ENCODE measurements at regions not wholly inside any gene's neighbourhood (a gene's known extent, or its start where the extent isn't known, plus 50 kb on each side); places are given as distances from the start of the nearest gene placed in this dataset.
A peak's percentile ranks its signal among the peaks of the same experiment; 100 is the strongest.

DNA sequence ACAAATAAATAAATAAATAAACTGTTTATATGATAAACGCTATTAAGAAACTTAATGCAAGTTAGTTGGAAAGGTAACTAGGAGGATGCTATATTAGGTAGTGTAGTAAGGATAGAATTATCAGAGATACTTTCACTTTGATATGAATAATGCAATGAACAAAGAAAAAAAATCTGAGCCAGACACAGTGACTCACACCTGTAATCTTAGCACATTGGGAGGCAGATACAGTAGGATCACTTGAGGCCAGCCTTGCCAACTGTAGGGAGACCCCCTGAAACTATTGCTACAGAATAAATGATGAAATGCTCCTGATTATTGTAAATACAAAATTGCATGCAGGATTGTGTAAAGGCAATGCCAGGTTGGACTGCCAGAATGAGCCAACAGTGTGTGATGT lies 109.2 kb downstream of the ANXA2R start:
- H3K9me3 ChIP-seq (ENCODE audit: control insufficient read depth, insufficient read depth, low read length), result no peaks in the 10 kb centered on the region
- no peaks in the 10 kb centered on the region for H3K36me3 ChIP-seq (ENCODE audit: insufficient read depth, low read length)
- H3K4me1 ChIP-seq (ENCODE audit: insufficient read depth, low read length), result no peaks in the 10 kb centered on the region
- H3K9ac ChIP-seq (ENCODE audit: low read depth, low read length), result no peak overlapping the region

DNA sequence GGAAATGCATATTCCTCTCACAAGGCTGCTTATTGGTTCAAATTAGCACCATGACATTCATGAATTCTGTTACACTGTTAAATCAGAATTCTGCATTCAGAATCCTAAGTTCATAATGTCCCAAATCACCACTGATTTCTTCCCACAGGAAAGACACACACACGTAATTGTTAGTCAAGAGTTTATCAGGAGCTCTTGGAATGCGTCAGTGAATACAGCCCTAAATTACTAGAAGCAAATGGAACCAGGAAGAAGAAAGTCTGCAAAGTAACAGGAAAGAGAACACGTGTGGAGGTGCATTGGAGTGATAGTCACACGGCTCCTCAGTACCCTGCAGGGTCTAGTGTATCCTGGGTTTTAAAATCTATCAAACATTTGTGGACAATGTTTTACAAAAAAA lies 110.2 kb downstream of the ANXA2R start:
- H3K9ac ChIP-seq (ENCODE audit: low read depth, low read length), result no peak overlapping the region
- no peaks in the 10 kb centered on the region for H3K9me3 ChIP-seq (ENCODE audit: control insufficient read depth, insufficient read depth, low read length)
- no peaks in the 10 kb centered on the region for H3K4me1 ChIP-seq (ENCODE audit: insufficient read depth, low read length)
- H3K36me3 ChIP-seq (ENCODE audit: insufficient read depth, low read length), result no peaks in the 10 kb centered on the region

DNA sequence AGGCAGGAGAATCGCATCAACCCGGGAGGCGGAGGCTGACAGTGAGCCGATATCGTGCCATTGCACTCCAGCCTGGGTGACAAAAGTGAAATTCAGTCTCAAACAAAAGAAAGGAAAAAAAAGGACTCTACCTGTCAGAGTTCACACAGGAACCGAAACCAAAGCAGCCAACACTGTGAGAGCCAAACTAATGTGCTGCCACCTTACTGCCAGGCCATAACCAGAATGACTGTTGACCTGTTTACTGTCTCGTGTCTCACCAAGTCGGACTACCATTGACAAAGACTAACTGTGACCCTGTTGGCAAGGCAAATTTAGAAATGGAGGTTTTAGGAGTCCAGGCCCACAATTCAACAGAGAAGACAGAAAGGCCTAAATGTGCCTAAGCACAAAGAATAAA lies 112.4 kb downstream of the ANXA2R start:
- Histone ChIP-seq H3K9me3 (ENCODE audit: control insufficient read depth, insufficient read depth, low read length) (no peaks in the 10 kb centered on the region), H3K36me3 (ENCODE audit: insufficient read depth, low read length) (no peaks in the 10 kb centered on the region), H3K4me1 (ENCODE audit: insufficient read depth, low read length) (no peaks in the 10 kb centered on the region), H3K9ac (ENCODE audit: low read depth, low read length) (no peak overlapping the region)

DNA sequence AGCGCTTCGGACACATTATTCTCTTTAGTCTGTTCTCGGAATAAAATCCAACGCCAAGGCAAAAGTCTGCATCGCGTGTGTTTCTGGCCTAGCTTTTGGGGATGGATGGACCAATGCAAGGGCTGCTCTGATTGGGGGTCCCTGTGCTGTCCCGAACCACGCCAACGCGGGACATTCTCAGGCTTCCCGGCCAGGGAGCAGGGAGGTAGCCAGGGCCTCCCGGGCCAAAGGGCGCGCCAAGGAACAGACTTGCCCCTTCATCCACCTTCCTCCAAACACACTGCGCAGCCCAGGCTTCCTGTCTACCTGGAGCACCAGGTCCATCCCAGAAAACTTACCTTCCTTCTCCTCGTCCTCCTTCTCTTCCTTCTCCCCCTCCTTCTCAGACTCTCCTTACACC lies 113.0 kb upstream of the SELENOP start:
- H3K9me3 ChIP-seq (ENCODE audit: control insufficient read depth, insufficient read depth, low read length), result no peaks in the 10 kb centered on the region
- no peaks in the 10 kb centered on the region for H3K36me3 ChIP-seq (ENCODE audit: insufficient read depth, low read length)
- no peaks in the 10 kb centered on the region for H3K4me1 ChIP-seq (ENCODE audit: insufficient read depth, low read length)
- no peak overlapping the region for H3K9ac ChIP-seq (ENCODE audit: low read depth, low read length)

DNA sequence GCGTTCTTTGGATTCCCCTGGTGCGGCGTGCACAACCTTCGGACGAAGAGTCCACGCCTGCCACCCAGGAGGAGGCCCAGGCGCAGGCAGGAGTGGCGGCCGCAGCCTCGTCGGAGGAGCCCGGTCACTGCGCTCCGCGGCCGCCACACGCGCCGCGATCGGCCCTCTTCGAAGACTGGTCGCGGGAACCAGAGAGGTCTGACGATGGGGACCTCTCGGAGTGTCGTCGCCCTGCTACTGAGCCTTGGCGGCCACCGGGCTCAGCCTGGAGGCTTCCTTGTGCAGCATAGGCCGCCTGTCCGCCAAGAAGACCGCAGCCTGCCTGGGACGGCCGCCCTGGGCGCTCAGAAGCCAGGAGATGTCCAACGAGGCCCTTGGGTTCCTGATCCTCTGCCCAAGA lies 112.5 kb upstream of the SELENOP start:
- no peaks in the 10 kb centered on the region for H3K36me3 ChIP-seq (ENCODE audit: insufficient read depth, low read length)
- H3K9ac ChIP-seq (ENCODE audit: low read depth, low read length), result no peak overlapping the region
- H3K9me3 ChIP-seq (ENCODE audit: control insufficient read depth, insufficient read depth, low read length), result no peaks in the 10 kb centered on the region
- no peaks in the 10 kb centered on the region for H3K4me1 ChIP-seq (ENCODE audit: insufficient read depth, low read length)

DNA sequence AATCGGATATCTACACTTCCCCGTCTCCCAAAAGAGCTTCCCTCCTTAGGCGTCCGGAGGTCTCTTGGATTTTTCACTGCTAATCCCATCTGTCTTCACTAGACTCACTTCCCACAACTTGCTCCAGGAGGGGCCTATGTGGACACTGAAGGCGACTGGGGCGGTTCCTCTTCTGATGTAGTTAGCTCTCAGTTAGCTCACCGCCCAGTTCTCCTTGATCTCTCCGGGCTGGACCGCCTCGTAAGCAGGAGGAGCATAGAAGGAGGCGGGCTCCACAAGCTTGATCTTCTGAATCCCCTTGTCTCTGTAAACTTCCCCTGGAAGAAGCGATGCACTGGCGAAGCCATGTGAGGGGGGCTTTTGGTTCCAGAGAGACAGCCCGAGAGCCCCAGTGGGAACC lies 112.0 kb upstream of the SELENOP start:
- Histone ChIP-seq H3K4me1 (ENCODE audit: insufficient read depth, low read length) (no peaks in the 10 kb centered on the region), H3K9me3 (ENCODE audit: control insufficient read depth, insufficient read depth, low read length) (no peaks in the 10 kb centered on the region), H3K9ac (ENCODE audit: low read depth, low read length) (no peak overlapping the region), H3K36me3 (ENCODE audit: insufficient read depth, low read length) (no peaks in the 10 kb centered on the region)

DNA sequence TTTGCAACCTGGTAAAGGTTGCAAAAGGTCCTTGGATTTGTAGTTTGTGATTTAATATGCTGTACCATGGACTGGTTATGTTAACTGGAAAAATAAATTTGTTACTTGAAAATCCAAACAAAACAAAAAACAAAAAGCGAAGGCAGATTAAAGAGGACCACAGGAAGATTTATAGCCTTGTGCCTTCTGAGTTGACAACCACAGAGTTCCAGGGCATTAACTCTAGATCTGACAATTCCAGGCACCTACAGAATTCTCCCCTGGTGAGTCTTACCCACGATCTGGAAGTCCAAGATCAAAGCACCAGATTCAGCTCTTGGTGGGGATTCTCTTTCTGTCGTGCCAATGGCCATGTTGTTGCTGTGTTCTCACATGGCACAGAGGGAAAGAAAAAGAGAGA lies 107.9 kb upstream of the SELENOP start:
- no peaks in the 10 kb centered on the region for H3K4me1 ChIP-seq (ENCODE audit: insufficient read depth, low read length)
- no peaks in the 10 kb centered on the region for H3K36me3 ChIP-seq (ENCODE audit: insufficient read depth, low read length)
- no peak overlapping the region for H3K9ac ChIP-seq (ENCODE audit: low read depth, low read length)
- no peaks in the 10 kb centered on the region for H3K9me3 ChIP-seq (ENCODE audit: control insufficient read depth, insufficient read depth, low read length)

DNA sequence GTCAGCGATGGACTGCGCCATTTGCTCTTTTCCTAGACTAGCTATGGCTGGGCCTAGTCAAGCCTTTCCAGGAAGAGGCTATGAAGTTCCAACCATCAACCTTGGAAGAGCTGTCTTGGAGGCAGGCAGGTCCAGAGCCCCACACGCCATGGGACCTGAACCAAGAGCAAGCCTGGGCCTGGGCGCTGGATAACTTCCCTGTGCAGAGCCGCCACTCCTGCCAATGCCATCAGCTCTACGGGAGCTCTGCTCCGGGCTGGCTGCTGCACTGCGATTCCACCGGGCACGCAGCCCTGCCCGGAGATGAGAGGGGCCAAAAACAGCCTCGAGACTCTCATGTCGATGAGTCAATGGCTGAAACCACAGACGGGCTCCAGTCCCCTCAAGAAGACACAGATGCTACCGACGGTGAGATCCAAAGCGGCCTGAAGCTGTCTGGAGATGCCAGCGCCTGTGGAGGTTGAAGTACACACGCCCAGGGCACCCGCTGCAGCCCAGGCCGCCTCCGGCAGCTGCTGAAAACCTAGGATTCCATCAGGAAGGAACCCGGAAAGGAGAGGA lies 103.7 kb upstream of the SELENOP start:
- H3K36me3 ChIP-seq (ENCODE audit: insufficient read depth, low read length), result no peaks in the 10 kb centered on the region
- no peak overlapping the region for H3K9ac ChIP-seq (ENCODE audit: low read depth, low read length)
- H3K9me3 ChIP-seq (ENCODE audit: control insufficient read depth, insufficient read depth, low read length), result no peaks in the 10 kb centered on the region
- no peaks in the 10 kb centered on the region for H3K4me1 ChIP-seq (ENCODE audit: insufficient read depth, low read length)

DNA sequence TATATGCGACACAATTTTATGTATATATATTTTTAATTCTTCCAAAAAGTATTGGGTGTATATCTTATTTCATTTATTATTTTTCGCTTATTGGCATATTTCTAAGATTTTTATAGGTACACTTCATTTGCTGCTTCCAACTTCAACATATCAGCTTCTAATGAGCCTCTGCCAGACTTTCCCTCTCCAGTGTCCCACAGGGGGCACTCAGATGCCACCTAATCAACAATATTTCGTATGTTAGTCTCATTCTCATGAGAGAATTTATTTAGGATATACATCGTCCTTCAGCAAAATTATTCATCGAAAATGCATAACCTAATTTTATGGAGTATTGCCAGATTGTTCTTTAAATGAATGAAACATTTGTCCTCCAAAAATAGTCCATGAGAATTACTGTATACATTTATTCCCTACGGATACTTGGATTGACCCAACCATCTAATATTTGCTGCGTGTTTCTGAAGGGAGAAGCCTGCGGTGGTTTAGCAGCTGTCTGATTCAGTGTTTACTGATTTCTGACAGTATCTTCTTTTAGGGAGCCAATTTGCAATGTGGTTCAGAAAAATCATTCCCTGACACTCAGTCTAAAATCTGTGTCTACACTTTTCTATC lies 100.6 kb upstream of the SELENOP start:
- Histone ChIP-seq H3K9me3 (ENCODE audit: control insufficient read depth, insufficient read depth, low read length) (no peaks in the 10 kb centered on the region), H3K4me1 (ENCODE audit: insufficient read depth, low read length) (no peaks in the 10 kb centered on the region), H3K36me3 (ENCODE audit: insufficient read depth, low read length) (no peaks in the 10 kb centered on the region), H3K9ac (ENCODE audit: low read depth, low read length) (no peak overlapping the region)

DNA sequence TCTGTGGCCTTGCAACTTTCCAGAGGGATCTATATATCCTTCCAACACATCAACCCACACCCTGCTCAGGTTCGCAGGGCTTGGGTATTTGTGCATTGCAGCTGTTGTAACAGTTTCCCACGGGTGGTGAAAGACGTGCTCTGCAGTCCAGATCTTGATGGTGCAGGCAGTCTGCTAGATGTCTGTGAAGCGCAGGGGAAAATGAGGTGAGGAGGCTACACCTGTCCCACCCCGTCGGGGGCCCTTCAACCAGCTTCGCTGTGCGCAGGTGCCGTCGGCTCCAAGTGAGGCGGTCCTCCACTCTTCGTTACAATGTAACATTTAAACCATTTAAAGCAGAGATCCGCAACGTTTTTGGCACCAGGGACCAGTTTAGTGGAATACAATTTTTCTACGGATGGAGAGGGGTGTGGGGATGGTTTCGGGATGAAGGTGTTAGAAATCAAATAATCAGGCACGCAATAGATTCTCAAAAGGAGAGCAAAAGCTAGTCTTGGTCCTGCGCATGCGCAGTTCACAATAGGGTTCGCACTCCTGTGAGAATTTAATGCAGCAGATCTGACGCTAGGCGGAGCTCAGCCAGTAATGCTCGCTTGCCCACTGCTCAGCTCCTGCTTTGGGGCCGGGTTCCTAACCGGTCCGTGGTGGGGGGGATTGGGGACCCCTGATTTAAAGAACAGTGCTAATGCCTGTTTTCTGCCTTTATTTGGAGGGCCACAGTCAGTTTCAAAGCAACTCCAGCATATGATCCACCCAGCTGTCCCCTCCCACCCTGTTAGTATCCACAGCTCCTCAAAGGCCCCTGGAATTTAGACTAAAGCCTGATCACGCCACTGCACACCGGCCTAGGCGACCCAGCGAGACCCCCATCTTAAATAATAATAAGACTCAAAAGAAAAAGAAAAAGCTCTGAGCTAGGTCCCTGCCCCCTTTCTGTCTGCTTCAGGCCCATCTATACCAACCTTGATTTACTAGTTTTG lies 97.1 kb upstream of the SELENOP start:
- Histone ChIP-seq H3K9ac (ENCODE audit: low read depth, low read length) (peak overlapping the region; percentile 64), H3K4me1 (ENCODE audit: insufficient read depth, low read length) (no peaks in the 10 kb centered on the region), H3K36me3 (ENCODE audit: insufficient read depth, low read length) (no peaks in the 10 kb centered on the region), H3K9me3 (ENCODE audit: control insufficient read depth, insufficient read depth, low read length) (no peaks in the 10 kb centered on the region)

DNA sequence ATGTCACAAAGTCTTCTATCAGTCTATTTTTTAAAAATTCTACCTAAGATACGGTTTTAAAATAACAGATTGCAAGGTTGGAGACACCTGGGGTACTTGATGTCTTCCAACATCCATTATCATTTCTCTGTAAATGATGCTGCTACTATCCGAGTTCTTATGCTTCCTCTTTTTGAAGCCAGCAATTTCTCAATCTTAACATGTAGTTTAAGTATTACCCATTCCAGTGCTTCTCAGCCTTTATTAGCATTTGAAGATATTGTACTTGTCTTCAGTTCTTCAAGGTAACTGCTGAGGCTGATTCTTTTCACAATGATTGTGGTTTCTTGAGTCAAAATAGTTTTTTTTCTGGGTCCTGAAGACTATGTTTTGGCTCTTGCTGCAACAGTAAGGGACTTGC lies 96.4 kb upstream of the SELENOP start:
- Histone ChIP-seq H3K4me1 (ENCODE audit: insufficient read depth, low read length) (no peaks in the 10 kb centered on the region), H3K36me3 (ENCODE audit: insufficient read depth, low read length) (no peaks in the 10 kb centered on the region), H3K9ac (ENCODE audit: low read depth, low read length) (peak overlapping the region; percentile 64; the same call in 1 of the 2 replicates), H3K9me3 (ENCODE audit: control insufficient read depth, insufficient read depth, low read length) (no peaks in the 10 kb centered on the region)

DNA sequence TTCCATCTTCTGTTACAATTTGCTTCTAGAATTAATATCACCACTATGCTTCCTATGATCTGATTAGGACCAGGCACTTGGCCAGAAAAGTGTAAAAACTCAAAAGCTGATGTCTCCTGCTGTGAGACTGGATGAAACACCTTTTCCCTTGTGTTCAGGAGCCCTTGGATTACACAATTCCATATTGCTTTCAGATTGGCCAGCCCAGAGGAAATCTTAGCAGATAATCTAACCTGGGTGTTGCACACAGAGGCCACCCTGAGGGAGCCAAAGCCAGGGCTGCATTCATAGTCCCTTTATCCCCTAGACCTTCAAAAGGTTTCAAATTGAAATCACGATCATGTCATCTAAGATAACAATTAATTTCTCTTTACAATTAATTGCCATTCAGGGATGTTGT lies 94.1 kb upstream of the SELENOP start:
- H3K36me3 ChIP-seq (ENCODE audit: insufficient read depth, low read length), result no peaks in the 10 kb centered on the region
- no peaks in the 10 kb centered on the region for H3K4me1 ChIP-seq (ENCODE audit: insufficient read depth, low read length)
- no peaks in the 10 kb centered on the region for H3K9me3 ChIP-seq (ENCODE audit: control insufficient read depth, insufficient read depth, low read length)
- H3K9ac ChIP-seq (ENCODE audit: low read depth, low read length), result no peak overlapping the region

DNA sequence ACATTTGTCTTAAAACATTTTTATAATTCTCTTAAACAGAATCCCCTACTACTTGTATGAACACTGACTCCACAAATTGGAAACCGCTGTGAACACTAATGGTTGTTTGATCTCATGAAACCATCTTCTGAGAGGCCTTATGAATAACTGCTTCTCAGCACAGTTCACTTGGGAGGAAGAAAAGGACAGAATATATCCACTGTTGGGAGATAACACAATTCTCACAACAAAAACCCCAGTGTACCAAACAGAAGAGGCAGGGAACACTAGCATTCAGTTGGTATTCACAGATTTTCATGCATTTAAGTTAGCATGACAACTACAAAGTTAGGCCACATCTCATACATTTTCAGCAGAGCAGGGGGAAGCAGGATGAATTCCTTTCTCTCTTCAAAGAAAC lies 89.0 kb upstream of the SELENOP start:
- Histone ChIP-seq H3K9ac (ENCODE audit: low read depth, low read length) (no peak overlapping the region), H3K9me3 (ENCODE audit: control insufficient read depth, insufficient read depth, low read length) (no peaks in the 10 kb centered on the region), H3K4me1 (ENCODE audit: insufficient read depth, low read length) (no peaks in the 10 kb centered on the region), H3K36me3 (ENCODE audit: insufficient read depth, low read length) (no peaks in the 10 kb centered on the region)

DNA sequence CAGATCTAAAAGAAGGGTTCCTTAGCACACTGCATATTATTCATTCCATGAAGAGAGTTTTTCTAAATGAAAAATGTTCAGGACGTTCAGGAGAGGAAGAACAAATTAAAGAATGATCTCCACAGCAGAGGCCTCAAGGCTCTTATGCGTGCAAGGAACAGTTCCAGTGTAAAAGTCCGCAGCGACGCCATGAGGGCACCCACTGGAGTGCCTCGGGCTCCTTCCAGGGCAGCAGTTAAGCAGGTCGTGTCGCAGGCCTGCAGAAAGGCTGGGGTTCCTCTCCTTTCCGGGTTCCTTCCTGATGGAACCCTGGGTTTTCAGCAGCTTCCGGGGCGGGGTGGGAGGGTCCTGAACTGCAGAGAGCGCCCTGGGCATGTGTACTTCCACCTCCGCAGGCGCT lies 87.1 kb upstream of the SELENOP start:
- H3K36me3 ChIP-seq (ENCODE audit: insufficient read depth, low read length), result no peaks in the 10 kb centered on the region
- H3K9ac ChIP-seq (ENCODE audit: low read depth, low read length), result no peak overlapping the region
- H3K9me3 ChIP-seq (ENCODE audit: control insufficient read depth, insufficient read depth, low read length), result no peaks in the 10 kb centered on the region
- H3K4me1 ChIP-seq (ENCODE audit: insufficient read depth, low read length), result no peaks in the 10 kb centered on the region; the same call in 1 of the 2 replicates

DNA sequence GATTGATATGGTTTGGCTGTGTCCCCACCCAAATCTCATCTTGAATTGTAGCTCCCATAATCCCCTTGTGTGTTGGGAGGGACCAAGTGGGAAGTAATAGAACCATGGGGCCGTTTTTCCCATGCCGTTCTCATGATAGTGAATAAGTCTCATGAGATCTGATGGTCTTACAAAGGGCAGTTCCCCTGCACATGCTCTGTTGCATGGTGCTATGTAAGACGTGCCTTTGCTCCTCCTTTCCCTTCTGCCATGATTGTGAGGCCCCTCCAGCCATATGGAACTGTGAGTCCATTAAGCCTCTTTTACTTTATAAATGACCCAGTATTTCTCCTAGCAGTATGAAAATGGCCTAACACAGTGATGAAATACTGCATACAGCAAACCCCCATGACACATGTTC lies 84.8 kb upstream of the SELENOP start:
- H3K9ac ChIP-seq (ENCODE audit: low read depth, low read length), result no peak overlapping the region
- no peaks in the 10 kb centered on the region for H3K9me3 ChIP-seq (ENCODE audit: control insufficient read depth, insufficient read depth, low read length)
- no peaks in the 10 kb centered on the region; the same call in 1 of the 2 replicates for H3K4me1 ChIP-seq (ENCODE audit: insufficient read depth, low read length)
- H3K36me3 ChIP-seq (ENCODE audit: insufficient read depth, low read length), result no peaks in the 10 kb centered on the region
